Stomach (tissue), 4 donors: ENCODE measurements at regions not wholly inside any gene's neighbourhood (a gene's known extent, or its start where the extent isn't known, plus 50 kb on each side); places are given as distances from the start of the nearest gene placed in this dataset.

ENCODE experiments used
- CTCF ChIP-seq, 7 experiments: fragments of 450-650 bp in 4 of 7; fragments of 200-600 bp in 3 of 7; sonication (generic) in 3 of 7; IDR thresholded peaks; one replicate each; pipeline ENCODE4 v1.5.1; 2016 to 2019; ENCODE audit warnings: antibody characterized with exemption in 7 of 7, control low read depth in 2 of 7, mild to moderate bottlenecking in 1 of 7
- POLR2A ChIP-seq, 4 donors: fragments of 450-650 bp; IDR thresholded peaks; one replicate each; pipeline ENCODE4 v1.6.1; 2016; ENCODE audit warnings: antibody characterized with exemption in 4 of 4, control low read depth in 2 of 4, mild to moderate bottlenecking in 1 of 4, moderate library complexity in 1 of 4
- POLR2AphosphoS5 ChIP-seq, 3 donors: sonication (generic); formaldehyde crosslinking; IDR thresholded peaks; one replicate each; pipeline ENCODE4 v1.6.1; 2016; ENCODE audit warnings: antibody characterized with exemption in 3 of 3

- no peak for TF ChIP-seq CTCF (IDR thresholded peaks at IDR 0.05)
- TF ChIP-seq POLR2AphosphoS5 (IDR thresholded peaks at IDR 0.05): no peak
- no peak for TF ChIP-seq POLR2A (IDR thresholded peaks at IDR 0.05)
Measured at GRCh38 chr9:109926421-109926869, 146.4 kb downstream of the PALM2AKAP2 start.
